ENCODE measurements at regions not wholly inside any gene's neighbourhood (a gene's known extent, or its start where the extent isn't known, plus 50 kb on each side); places are given as distances from the start of the nearest gene placed in this dataset.
"Not testable (repeated sequence)": the region's sequence is repeated elsewhere in the genome, so short reads cannot be mapped to it uniquely, and the experiment has no call there.

- not testable (repeated sequence) for TF ChIP-seq PRDM10 (tag by site-specific recombination; IDR thresholded peaks at IDR 0.05); ZSCAN5A (tag by site-specific recombination; IDR thresholded peaks at IDR 0.05); ZNF670 (tag by site-specific recombination; IDR thresholded peaks at IDR 0.05; ENCODE audit: low read depth); ZNF311 (tag by site-specific recombination; IDR thresholded peaks at IDR 0.05; ENCODE audit: borderline replicate concordance); CTCF (tag by site-specific recombination; IDR thresholded peaks at IDR 0.05); ZNF292 (tag by site-specific recombination; IDR thresholded peaks at IDR 0.05; ENCODE audit: borderline replicate concordance, low read depth)
These were observed 222.3 kb downstream of the NPIPA7 start for GRCh38 chr16:16601239-16601638.

All from HEK293 (cell line).